Fibroblast of the conjunctiva (primary cell): ENCODE measurements at regions not wholly inside any gene's neighbourhood (a gene's known extent, or its start where the extent isn't known, plus 50 kb on each side); places are given as distances from the start of the nearest gene placed in this dataset.
"Not testable (repeated sequence)": the region's sequence is repeated elsewhere in the genome, so short reads cannot be mapped to it uniquely, and the experiment has no call there.

Experiments used
- DNase-seq: peaks from one replicate; pipeline ENCODE4 v3.0.0-alpha.2; 2010; ENCODE audit warnings: low read depth

DNA sequence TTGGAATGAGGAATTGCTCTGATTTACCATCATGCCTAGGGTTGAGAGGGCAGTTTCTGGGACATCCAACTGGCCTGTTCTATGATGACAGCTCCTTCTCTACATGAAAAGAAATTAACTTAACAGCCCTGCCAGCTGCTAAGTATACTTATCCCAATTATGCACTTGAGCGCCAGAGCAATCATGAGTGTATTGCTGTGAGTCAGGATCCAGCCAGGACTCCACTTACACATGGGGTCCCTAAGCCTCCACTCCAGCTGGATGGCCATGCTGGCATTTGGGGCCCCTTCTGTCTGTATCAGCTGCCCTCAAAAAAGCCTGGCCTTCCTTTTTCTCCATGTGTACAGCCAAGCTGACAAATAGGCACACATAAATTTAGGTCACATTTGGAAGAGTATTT lies 481.9 kb downstream of the TMX3 start:
- DNase-seq: no peak

DNA sequence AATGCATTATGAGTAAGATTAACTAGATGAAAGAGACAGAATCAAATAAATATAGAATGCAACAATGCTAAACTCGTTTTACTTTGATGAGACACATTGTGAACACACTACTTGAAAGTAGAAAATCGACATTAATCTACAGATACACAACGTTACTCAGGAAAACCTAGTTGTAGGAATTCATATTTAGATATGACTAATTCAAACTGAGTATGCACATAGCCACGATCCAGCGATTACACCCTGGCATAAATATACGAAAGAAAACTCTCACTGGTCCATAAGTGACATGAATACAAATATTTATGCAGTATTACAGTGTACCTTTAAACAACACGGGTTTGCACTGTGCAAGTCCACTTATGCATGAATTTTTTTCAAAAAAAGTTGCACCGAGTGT lies 485.6 kb downstream of the TMX3 start:
- no peak for DNase-seq

DNA sequence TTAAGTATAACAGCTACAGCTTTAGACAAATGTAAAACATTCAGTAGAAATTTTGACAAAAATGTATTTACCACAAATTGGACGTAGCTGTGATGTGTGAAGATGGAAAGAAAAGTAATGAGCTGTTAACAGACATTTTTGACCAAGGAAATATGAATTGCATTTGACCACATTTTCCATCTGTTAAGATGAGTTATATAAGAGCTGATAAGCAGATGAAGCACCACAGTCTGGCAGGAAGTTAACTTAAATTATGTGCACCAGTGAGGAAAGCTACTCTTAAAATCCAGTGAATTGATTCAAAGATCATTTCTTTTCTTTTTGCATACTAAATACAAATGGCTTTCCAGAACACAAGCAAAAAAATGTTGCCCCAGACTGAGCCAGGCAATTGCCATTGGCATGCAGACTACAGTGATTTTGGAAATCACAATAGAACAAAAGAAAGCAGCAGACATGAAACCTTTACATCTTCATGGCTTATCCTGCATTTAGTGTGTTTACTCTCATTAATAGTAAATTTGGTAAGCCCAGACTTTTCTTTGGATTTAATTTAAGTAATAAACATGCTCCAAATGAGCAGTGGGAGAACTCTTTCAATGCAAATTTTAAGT lies 493.7 kb downstream of the TMX3 start:
- DNase-seq: no peak

DNA sequence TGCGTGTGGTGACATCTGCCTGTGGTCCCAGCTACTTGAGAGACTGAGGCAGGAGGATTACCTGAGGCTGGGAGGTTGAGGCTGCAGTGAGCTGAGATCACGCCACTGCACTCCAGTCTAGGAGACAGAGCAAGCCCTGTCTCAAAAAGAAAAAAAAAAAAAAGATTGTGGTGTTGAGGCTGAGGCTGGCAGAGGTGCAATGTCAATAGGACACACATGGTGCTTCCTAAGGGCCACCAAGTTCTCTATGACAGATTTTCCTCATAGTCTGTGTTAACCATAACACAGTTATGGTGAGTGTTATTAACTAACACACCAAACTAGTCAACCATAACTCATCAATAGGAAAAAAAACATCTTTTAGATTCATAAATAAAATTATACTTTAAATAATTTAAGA lies 494.4 kb downstream of the TMX3 start:
- no peak for DNase-seq

DNA sequence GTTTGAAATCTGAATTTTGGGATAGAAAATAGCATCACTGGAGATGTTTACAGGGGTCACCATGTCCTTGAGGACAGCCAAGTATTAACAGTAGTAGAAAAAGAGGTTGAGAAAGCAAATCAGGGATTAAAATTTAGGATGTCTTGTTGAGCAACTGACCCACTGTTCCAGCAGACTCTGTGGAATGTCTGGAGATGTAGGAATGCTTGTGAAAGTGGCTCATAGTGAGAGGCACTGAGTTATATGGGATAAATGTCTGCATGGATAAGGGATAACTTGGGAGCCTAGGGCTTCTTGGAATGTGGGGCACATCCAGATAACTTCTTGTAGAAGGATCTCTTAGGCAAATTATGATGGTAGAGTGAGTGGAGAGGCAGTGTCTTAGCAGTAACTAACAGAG lies 495.0 kb downstream of the TMX3 start:
- no peak for DNase-seq

DNA sequence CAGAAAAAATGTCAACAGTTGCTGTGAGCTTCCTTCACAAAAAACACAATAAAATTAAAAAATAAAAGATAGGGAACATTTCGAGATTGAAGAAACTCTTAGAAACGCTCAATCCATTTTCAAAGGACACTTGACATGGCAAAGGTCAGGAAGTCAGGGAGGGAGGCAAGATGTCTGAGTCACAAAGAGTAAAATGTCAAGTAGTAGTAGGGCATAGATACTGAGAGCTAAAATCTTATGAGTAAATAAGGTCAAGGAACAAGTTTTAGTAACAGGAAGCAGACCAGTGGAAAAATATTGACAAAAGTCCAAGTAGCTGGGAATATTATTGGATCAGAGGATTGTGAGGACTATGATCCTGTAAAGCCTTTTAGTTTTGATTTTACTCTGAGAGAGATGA lies 495.6 kb downstream of the TMX3 start:
- no peak for DNase-seq

DNA sequence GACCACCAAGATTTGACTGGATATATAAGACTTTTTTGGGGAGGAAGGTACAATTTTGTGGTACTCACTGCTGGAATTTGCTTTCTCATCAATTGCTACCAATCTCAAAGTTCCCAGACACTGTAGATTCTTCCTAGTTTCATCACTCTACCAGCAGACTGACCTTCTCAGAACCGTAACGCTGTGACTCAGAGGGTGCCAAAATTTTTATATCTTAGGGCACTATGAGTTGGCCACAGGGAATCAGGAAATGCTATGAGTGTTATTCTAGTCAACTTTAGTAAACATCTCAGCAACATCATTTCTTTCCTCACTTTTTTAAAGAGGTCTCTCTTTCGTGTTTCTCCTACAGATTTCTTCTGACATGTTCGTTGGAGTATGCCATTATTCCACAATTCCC lies 499.0 kb downstream of the TMX3 start:
- no peak for DNase-seq

DNA sequence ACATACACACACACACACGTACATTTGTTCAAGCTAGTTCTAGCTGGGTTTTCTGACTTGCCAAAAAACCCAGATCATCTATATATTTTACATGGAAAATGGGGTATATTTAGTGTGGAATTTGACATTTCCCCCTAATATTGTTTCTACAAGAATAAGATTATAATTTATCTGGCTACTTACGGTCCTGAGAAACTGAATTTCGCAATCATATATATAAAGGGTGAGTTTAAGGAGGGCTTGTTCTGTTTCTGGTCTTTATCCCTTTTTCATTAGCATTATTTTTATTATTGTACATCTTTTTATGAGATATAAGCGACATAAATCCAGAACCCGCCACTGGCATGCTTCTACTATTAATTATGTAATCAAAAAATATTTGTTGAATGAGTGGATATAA lies 528.9 kb downstream of the TMX3 start:
- no peak for DNase-seq

DNA sequence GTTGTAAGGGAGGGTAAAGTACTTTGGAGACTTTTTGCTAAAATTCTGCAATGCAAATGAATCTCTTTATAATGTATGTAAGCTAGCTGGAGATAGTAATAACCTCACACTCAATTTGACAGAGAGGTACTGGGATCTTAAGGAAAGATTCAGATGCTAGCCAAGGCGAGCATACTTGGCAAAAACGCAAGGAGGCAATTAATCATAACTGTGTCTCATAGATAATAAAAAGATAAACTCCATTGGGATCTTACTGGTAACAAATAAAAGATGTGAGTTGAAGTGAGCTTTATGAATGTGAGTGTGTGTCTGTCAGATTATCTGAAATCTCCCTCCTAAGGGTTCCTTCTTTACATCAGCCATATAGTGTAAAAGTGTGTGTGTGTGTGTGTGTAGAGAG lies 533.0 kb downstream of the TMX3 start:
- DNase-seq: no peak

DNA sequence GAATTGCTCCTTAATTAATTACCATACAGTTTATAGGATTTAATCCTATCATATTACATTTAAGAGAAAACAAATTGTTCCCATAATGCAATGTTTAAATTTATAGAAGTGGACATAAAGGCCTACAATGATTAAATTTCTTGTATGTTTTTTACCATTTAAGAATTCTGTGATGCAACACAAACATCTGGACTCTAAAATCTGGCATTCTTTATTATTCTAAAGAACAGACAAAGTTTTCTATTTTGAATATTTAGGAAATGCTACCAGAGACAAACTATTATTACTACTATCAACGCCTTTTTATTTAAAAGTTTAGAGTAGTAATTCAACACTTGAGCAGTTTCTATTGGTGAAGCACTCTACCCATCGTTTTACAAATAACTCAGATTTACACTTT lies 535.1 kb downstream of the TMX3 start:
- no peak for DNase-seq

DNA sequence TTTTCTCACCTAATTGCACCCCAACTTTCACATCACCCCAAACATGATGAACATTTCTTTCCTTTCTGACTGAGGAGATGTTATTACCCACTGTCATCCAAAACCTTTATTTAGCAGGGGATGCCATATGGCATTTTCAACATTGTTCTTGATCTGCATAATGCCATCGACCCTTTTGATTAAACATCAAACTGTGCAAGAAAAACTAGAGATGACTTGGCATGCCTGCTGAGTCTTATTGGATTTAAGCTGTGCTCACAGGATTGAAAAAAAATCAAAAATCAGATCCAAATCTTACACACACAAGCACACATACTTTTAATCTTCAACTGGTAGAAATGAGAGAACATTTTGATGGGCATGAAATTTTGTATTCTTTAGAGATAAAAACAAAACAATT lies 536.0 kb downstream of the TMX3 start:
- DNase-seq: no peak

DNA sequence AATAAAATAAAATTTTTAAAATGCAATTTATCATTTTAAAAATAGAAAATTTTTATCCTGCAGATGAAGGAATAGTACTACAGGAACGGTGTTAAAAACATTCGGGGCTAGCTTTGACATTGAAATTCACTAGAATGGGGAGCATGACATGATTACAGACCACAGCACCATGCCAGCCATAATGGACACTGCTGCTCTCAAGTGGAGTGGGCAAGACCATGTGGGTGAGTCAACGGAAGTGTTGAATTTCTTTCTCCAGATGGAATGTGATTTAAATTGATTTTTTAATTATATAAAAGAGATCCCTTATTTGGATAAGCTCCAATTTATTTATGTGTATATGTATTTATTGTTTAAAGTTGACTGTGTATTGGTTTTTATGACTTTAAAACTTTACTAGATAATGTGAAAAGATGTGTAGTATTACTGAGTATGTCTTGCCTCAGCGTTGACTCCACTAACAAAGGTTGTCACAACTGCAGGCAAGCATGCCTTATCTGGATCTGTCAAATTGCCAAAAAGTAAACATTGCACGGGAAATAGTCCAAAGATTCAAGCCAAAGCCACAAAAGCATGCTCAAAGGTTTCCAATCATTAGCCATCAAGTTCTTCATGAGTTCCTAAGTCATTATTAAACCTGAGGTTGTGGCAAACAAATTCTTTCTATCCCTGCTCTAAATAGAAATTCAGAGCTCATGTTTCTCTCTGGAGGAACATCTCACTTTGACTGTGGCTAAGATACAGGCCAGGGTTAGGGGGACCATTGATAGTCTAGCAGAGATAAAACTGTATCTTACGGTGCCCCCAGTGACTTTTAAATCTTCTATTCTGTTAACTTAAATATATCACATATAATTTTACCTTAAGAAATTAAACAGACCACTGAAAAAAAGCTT lies 536.9 kb downstream of the TMX3 start:
- DNase-seq: peak; percentile 84

DNA sequence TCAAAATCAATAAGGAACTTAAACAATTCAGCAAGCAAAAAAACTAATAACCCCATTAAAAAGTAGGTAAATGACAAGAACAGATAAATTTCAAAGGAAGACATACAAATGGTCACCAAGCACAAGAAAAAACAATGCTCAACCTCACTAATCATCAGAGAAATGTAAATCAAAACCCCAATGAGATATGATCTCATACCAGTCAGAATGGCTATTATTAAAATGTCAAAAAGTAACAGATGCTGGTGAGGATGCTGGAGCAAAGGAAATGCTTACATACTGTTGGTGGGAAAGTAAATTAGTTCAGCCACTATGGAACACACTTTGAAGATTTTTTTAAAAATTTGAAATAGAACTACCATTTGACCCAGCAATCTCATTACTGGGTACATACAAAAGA lies 538.0 kb downstream of the TMX3 start:
- DNase-seq: no peak

DNA sequence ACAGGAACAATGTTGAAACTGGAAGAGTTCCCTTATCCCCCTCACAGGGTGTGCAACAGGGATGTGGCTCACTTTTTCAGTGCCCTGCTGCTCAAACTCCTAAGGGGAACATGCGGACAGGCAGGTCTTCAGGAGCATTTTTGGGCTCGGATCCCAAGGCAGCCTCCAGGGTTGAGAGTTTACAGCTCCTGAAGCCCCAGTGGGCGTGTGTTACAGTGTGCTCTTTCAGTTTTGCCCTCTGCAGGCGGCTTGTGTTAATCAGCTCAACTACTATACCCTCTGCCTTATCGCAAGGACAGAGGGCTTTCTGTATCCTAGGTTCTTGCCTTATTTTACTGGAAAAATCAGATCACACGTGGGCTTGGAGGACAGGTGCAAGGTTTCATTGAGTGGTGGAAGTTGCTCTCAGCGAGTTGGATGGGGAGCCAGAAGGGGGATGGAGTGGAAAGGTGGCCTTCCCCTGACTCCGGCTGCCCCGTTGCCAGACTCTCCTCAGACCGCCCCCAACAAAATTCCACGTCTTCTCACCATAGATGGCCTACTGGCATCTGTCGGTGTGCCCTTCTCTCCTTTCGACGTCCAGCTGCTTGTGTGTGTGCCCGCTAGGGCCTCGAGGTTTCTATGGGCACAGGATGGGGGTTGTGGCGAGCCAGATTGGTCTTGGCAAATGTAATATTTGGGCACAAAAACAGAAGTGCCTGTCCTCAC lies 541.9 kb downstream of the TMX3 start:
- no peak for DNase-seq

DNA sequence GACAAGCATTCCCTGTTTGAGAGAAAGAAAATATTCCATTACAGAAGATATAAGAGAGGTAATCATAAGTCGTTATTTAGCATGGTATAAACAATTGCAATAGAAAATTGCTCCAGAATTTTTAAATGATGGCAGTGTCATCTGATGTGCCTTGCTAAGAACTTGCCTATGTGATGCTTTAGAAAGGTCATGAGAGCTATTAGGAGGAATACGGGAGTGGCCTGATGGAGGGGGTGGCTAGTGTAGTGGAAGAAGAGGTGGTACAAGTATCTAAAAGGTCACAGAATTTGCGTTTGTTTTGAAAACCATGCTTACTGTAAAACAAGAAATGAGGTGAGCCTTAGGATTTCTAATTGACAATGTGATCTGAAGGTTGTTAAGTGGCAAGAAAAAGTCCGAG lies 550.0 kb downstream of the TMX3 start:
- DNase-seq: no peak

DNA sequence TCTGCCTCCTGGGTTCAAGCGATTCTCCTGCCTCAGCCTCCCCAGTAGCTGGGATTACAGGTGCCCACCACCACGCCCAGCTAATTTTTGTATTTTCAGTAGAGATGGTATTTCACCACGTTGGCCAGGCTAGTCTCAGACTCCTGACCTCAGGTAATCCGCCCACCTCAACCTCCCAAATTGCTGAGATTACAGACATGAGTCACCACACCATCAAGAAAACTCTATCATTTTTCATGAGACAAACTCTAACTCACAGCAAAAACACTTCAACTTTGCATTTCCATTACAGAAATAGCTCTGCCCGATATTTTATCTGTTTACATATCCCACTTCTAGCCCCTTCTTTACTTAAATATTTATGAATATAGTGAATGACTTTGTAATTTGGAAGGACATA lies 561.1 kb downstream of the TMX3 start:
- not testable (repeated sequence) for DNase-seq

DNA sequence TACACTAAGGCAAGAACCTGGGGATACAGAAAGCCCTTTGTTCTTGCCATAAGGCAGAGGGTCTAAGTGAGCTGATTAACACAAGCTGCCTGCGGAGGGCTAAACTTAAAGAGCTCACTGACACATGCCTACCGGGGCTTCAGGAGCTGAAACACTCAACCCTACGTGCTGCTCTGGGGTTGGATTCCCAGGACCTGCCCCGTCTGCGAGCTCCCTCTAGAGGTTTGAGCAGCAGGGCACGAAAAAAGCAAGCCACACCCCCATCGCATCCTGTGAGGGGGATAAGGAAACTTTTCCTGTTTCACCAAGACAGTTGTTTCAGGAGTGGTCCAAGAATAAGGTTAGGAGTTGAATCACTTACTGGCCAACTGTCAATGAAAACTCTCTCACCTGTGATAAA lies 562.1 kb downstream of the TMX3 start:
- no peak for DNase-seq

DNA sequence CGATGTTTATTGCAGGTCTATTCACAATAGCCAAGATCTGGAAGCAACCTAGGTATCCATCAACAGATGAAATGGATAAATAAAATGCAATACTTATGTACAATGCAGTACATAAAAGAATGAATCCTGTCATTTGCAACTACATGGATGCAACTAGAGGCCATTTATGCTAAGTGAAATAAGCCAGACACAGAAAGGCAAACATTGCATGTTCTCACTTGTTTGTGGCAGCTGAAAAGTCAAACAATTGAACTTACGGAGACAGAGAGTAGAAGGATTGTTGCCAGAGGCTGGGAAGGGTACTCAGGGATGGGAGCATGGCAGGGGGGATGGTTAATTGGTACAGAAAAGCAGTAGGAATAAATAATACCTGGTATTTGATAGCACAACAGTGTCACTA lies 563.9 kb downstream of the TMX3 start:
- DNase-seq: no peak

DNA sequence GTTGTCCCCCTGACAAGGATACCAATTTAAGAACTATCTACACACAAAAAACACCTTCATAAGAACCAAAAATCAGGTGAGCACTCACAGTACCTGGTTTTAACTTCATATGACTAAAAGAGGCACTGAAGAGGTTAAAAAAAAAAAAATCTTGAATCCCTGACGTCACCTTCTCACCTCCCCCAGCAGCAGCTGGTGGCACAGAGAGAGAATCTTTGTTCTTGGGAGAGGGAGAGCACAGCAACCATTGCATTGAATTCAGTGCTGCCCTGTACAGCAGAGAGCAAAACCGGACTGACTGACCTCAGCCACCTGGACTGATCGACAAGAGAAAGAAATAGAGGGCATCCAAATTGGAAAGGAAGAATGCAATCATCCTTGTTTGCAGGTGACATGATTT lies 566.0 kb downstream of the TMX3 start:
- DNase-seq: no peak

DNA sequence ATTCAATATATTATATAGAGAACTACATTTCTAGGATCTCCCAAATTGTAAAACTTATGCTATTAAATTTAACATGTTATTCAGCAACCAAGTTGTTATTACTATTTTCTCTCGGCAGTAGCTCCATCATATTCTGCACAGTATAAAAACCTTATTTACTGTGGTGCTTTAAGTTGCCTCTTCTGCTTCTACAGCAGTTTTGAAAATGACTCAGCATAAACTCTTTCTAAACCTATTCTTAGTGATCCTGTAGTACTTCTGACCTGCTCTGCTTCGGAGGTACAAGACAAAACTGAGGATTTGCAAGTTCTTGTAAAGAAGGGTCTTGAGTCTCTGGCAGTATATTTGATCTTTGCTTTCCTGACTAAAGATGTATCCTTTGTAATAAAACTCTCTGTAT lies 567.2 kb downstream of the TMX3 start:
- no peak for DNase-seq

DNA sequence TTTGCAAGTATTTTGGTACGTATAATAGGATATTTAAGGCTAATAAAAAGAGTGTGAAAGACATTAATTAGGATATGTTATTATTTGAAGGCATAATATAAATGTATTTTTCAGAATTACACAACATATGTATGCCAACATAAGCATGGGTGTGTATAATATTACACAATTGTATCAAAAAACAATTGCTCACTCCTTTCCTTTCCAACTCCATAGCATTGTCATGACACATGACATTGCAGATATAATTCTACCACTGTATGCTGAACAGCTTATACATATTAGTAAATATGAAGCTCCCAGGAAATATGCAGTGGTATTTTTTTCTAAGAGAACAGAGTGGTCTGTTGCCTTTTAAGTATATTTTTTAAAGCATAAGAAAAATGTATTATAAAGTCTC lies 593.1 kb downstream of the TMX3 start:
- DNase-seq: peak; percentile 6

DNA sequence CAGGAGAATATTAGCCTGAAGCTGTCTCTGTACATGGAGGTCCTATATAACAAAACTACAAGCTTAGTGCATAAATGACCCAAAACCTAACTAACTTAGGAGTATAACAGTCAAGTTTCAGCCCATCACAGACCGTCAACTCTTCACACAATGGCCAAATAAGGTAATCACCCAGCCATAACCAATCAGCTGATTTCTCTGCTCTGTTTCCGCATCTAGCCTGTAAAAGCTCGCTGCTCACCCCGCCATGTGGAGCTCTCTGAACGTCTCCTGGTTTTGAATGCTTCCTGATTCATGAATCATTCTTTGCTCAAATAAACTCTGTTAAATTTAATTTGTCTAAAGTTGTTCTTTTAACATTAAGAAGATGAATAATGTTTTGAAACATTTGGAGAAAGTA lies 593.6 kb downstream of the TMX3 start:
- DNase-seq: peak; percentile 3

DNA sequence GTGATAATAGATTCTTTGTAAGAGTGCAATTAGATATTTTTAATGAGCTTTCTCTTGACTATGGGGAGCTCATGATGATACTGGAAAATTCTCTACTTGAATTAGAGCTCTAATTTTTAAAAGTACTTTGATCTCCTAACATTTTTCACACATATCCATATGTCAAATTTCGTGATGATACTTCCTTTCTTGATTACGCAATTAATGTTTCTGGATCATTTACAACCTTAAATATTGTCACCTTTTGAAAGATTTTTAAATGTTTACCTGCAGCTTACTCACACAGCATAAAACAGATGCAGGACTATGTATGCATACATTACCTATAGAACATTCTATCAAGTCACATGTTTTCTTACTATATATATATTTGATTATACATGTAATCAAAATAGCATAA lies 598.5 kb upstream of the DSEL start:
- no peak for DNase-seq
